Glutamatergic neuron (in vitro differentiated cells): ENCODE measurements at regions not wholly inside any gene's neighbourhood (a gene's known extent, or its start where the extent isn't known, plus 50 kb on each side); places are given as distances from the start of the nearest gene placed in this dataset.
A peak's percentile ranks its signal among the peaks of the same experiment; 100 is the strongest.

Experiments
- DNase-seq: peaks from one replicate; pipeline ENCODE4 v3.0.0; 2022
- H3K27ac Mint-ChIP-seq: one replicate; pipeline ENCODE4 v1.8.0; 2020; ENCODE audit warnings: mild to moderate bottlenecking, mixed read lengths, inconsistent platforms; ENCODE audit not compliant: unreplicated experiment
- H3K27me3 Mint-ChIP-seq: one replicate; pipeline ENCODE4 v1.8.0; 2020; ENCODE audit warnings: mild to moderate bottlenecking, moderate library complexity, mixed read lengths, inconsistent platforms; ENCODE audit not compliant: unreplicated experiment
- H3K36me3 Mint-ChIP-seq: one replicate; pipeline ENCODE4 v1.8.0; 2020; ENCODE audit warnings: mild to moderate bottlenecking, mixed read lengths, inconsistent platforms; ENCODE audit not compliant: unreplicated experiment
- H3K4me1 Mint-ChIP-seq: one replicate; pipeline ENCODE4 v1.8.0; 2020; ENCODE audit warnings: mild to moderate bottlenecking, low read depth, mixed read lengths, inconsistent platforms; ENCODE audit not compliant: unreplicated experiment
- H3K4me3 Mint-ChIP-seq: one replicate; pipeline ENCODE4 v1.8.0; 2020; ENCODE audit warnings: mild to moderate bottlenecking, mixed read lengths, inconsistent platforms; ENCODE audit not compliant: unreplicated experiment
- H3K9me3 Mint-ChIP-seq: one replicate; pipeline ENCODE4 v1.8.0; 2020; ENCODE audit warnings: mild to moderate bottlenecking, moderate library complexity, mixed read lengths, inconsistent platforms; ENCODE audit not compliant: unreplicated experiment
- TF ChIP-seq, protein P1 (sequence below): fragments of 200-600 bp; sonication (generic); IDR thresholded peaks from one replicate; pipeline ENCODE4 v1.5.0; 2021; ENCODE audit not compliant: partially characterized antibody, unreplicated experiment

DNA sequence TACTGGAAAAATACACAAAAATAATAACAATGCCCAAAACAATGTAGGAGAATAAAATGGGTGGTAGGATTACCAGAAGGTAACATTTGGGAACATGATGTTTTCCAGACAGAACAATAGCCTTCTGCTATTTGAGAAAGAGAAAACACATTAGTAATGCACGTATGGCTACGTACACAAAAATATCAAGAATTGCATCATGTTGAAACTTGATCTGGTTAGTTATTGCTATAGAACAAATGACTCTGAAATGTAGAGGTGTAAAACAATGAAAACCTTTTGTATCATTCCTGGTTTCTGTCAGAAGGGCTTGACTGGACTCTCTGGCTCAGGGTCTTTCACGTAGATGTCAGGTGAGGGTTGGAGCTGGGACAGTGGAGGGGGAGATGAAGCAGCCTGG is 1040.0 kb downstream of the FAT4 start:
- no peaks in the 10 kb centered on the region for H3K36me3 Mint-ChIP-seq
- H3K9me3 Mint-ChIP-seq: no peaks in the 10 kb centered on the region
- DNase-seq: no peak
- TF ChIP-seq, protein P1, sequence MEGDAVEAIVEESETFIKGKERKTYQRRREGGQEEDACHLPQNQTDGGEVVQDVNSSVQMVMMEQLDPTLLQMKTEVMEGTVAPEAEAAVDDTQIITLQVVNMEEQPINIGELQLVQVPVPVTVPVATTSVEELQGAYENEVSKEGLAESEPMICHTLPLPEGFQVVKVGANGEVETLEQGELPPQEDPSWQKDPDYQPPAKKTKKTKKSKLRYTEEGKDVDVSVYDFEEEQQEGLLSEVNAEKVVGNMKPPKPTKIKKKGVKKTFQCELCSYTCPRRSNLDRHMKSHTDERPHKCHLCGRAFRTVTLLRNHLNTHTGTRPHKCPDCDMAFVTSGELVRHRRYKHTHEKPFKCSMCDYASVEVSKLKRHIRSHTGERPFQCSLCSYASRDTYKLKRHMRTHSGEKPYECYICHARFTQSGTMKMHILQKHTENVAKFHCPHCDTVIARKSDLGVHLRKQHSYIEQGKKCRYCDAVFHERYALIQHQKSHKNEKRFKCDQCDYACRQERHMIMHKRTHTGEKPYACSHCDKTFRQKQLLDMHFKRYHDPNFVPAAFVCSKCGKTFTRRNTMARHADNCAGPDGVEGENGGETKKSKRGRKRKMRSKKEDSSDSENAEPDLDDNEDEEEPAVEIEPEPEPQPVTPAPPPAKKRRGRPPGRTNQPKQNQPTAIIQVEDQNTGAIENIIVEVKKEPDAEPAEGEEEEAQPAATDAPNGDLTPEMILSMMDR: no peak
- peak overlapping the region; percentile 65 for H3K27ac Mint-ChIP-seq
- peaks cover 5% of the 10 kb centered on the region for H3K4me1 Mint-ChIP-seq
- H3K4me3 Mint-ChIP-seq: no peak overlapping the region
- no peaks in the 10 kb centered on the region for H3K27me3 Mint-ChIP-seq

DNA sequence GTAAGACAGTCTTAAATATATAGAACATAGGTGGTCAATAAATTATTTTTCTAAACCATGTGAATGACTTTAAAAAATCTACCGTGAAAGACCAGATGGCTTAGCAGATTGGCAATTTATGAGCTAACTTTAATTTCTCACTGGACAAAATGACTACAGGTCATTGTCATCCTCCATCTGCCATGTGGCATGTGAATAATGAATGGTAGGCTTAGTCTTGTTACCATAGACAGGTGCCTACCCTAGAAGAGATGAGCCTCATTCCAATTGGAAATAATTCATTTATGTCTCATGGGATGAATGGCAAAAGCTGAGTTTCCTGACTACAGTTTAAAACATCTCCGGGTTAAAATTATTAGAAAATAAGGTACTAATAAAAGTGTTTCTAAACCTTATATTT is 1043.3 kb downstream of the FAT4 start:
- H3K4me1 Mint-ChIP-seq: peaks cover 5% of the 10 kb centered on the region
- H3K4me3 Mint-ChIP-seq: no peak overlapping the region
- TF ChIP-seq, protein P1: no peak
- H3K36me3 Mint-ChIP-seq: no peaks in the 10 kb centered on the region
- H3K27me3 Mint-ChIP-seq: no peaks in the 10 kb centered on the region
- no peak overlapping the region for H3K27ac Mint-ChIP-seq
- H3K9me3 Mint-ChIP-seq: no peaks in the 10 kb centered on the region
- no peak for DNase-seq

DNA sequence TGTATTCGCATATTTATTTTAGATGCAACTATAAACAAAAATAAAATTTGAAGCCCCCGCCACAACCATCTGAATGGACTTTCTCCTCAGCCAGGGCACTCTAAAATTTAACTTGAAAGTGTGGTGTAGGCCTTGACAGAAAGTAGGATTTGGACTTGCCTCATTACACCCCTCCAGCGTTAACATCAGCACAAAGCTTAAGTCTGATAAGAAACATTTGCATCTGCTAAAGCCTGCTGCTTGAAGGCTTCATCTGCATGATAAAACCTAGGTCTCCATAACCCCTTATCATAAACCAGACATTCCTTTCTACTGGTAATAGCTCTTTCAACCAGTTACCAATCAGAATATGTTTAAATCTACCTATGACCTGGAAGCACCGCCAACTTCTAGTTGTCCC is 1046.5 kb downstream of the FAT4 start:
- no peak overlapping the region for H3K27ac Mint-ChIP-seq
- H3K27me3 Mint-ChIP-seq: no peaks in the 10 kb centered on the region
- TF ChIP-seq, protein P1: no peak
- H3K4me1 Mint-ChIP-seq: no peaks in the 10 kb centered on the region
- DNase-seq: no peak
- H3K9me3 Mint-ChIP-seq: no peaks in the 10 kb centered on the region
- H3K4me3 Mint-ChIP-seq: no peak overlapping the region
- no peaks in the 10 kb centered on the region for H3K36me3 Mint-ChIP-seq

DNA sequence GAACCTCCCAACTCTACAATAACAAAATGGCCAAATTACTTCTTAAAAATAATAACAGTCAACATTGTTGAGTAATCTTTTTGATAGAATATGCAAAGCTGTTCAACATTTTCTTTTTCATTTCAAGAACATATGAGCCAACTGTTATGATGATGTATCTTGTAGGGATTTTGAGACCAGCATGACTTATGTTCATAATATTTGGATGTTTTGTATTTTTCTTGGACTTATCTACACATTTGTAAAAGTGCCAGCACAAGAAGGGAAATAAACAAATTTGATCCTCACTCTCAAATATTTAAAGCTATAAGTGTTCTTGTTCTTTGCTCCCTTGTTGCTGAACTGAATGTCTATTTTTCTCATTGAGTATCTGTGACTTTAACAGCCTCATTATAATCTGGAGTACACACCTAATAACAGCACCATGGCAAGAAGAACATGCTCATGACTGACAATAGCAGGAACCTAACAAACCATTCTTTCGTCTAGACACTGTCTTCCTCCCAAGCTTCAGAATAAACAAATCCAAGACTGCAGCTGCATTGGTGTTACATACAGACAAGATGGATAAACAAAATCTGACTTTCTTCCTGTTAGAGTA is 1049.7 kb downstream of the FAT4 start:
- Mint-ChIP-seq H3K4me3 (no peak overlapping the region), H3K27ac (no peak overlapping the region), H3K9me3 (no peaks in the 10 kb centered on the region), H3K27me3 (no peaks in the 10 kb centered on the region), H3K4me1 (no peaks in the 10 kb centered on the region), H3K36me3 (no peaks in the 10 kb centered on the region)
- TF ChIP-seq, protein P1: no peak
- no peak for DNase-seq

DNA sequence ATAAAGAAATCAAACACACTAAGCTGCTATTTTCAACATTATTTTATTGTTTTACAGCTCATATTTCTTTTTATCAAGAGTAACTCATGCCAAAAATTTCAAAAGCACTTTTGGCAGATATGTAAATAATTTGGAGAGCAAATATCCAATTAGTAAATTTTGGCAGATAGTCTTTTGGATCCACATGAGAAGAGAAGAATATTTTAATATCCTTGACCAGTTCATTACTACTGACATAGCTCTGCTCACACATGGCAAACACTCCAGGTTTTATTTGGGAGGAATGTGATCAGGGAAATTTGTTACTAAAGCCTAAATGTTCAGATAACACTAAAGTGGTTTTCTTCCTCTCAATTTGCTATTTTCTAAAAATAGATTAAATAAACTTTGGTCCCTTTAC is 1054.3 kb downstream of the FAT4 start:
- H3K27ac Mint-ChIP-seq: no peak overlapping the region
- TF ChIP-seq, protein P1: no peak
- no peaks in the 10 kb centered on the region for H3K27me3 Mint-ChIP-seq
- H3K4me3 Mint-ChIP-seq: no peak overlapping the region
- H3K4me1 Mint-ChIP-seq: no peaks in the 10 kb centered on the region
- no peaks in the 10 kb centered on the region for H3K9me3 Mint-ChIP-seq
- H3K36me3 Mint-ChIP-seq: no peaks in the 10 kb centered on the region
- no peak for DNase-seq
